H1 (cell line): ENCODE measurements at regions not wholly inside any gene's neighbourhood (a gene's known extent, or its start where the extent isn't known, plus 50 kb on each side); places are given as distances from the start of the nearest gene placed in this dataset.

Experiments
- CHD2 ChIP-seq: IDR thresholded peaks from 2 replicates; pipeline ENCODE4 v1.6.1; 2012; ENCODE audit warnings: low read length, improper control_type of control experiment
- EP300 ChIP-seq, 2 experiments: IDR thresholded peaks; 1 replicate in 1 of 2; 2 replicates in 1 of 2; pipeline ENCODE4 v1.6.1; 2011 to 2012; ENCODE audit warnings: low read depth in 2 of 2, low read length in 2 of 2, mild to moderate bottlenecking in 2 of 2, borderline replicate concordance in 1 of 2, inconsistent platforms in 1 of 2, moderate library complexity in 1 of 2
- GABPA ChIP-seq: IDR thresholded peaks from 2 replicates; pipeline ENCODE4 v1.6.1; 2011; ENCODE audit warnings: mild to moderate bottlenecking, low read length, moderate library complexity, borderline replicate concordance; ENCODE audit not compliant: insufficient read depth
- JUND ChIP-seq: IDR thresholded peaks from 2 replicates; pipeline ENCODE4 v1.6.1; 2011; ENCODE audit warnings: mild to moderate bottlenecking, improper control_type of control experiment, low read length
- KDM1A ChIP-seq: fragments of 200-600, 300-600 bp; sonication (generic); IDR thresholded peaks from 2 replicates; pipeline ENCODE4 v1.7.1; 2016; ENCODE audit warnings: mild to moderate bottlenecking, low read length, borderline replicate concordance
- MAFK ChIP-seq: IDR thresholded peaks from 2 replicates; pipeline ENCODE4 v1.6.1; 2012; ENCODE audit warnings: low read depth, mild to moderate bottlenecking, improper control_type of control experiment, low read length
- POLR2A ChIP-seq, 2 experiments: IDR thresholded peaks; 1 replicate in 1 of 2; 2 replicates in 1 of 2; pipeline ENCODE4 v1.6.1; 2011; ENCODE audit warnings: low read depth in 2 of 2, low read length in 2 of 2, mild to moderate bottlenecking in 2 of 2; ENCODE audit errors: control extremely low read depth in 1 of 2
- RAD21 ChIP-seq, 2 experiments: IDR thresholded peaks in 1 of 2; conservative IDR thresholded peaks in 1 of 2; 2 replicates each; pipeline ENCODE4 v1.6.1; 2011; ENCODE audit warnings: low read depth in 2 of 2, low read length in 2 of 2, improper control_type of control experiment in 1 of 2, inconsistent platforms in 1 of 2, mild to moderate bottlenecking in 1 of 2, moderate library complexity in 1 of 2
- TBP ChIP-seq: IDR thresholded peaks from 2 replicates; pipeline ENCODE4 v1.6.1; 2011; ENCODE audit warnings: low read depth, low read length, improper control_type of control experiment
- TCF12 ChIP-seq: IDR thresholded peaks from 2 replicates; pipeline ENCODE4 v1.6.1; 2011; ENCODE audit warnings: low read depth, mild to moderate bottlenecking, low read length
- ZNF274 ChIP-seq: IDR thresholded peaks from 2 replicates; pipeline ENCODE4 v1.7.0; 2012; ENCODE audit warnings: low read length, borderline replicate concordance; ENCODE audit errors: extremely low read depth
- TF ChIP-seq, protein P1 (sequence below): IDR thresholded peaks from 2 replicates; pipeline ENCODE4 v1.6.1; 2011; ENCODE audit warnings: low read depth, mild to moderate bottlenecking, low read length; ENCODE audit not compliant: insufficient read depth
- TF ChIP-seq, protein P2 (sequence below), 3 experiments: IDR thresholded peaks; 1 replicate in 2 of 3; 2 replicates in 1 of 3; pipeline versions ENCODE4 v1.5.1 to v1.6.1; 2011; ENCODE audit warnings: low read length in 3 of 3, mild to moderate bottlenecking in 3 of 3, inconsistent platforms in 2 of 3, low read depth in 1 of 3, moderate library complexity in 1 of 3; ENCODE audit not compliant: insufficient read depth in 1 of 3; ENCODE audit errors: control extremely low read depth in 1 of 3

DNA sequence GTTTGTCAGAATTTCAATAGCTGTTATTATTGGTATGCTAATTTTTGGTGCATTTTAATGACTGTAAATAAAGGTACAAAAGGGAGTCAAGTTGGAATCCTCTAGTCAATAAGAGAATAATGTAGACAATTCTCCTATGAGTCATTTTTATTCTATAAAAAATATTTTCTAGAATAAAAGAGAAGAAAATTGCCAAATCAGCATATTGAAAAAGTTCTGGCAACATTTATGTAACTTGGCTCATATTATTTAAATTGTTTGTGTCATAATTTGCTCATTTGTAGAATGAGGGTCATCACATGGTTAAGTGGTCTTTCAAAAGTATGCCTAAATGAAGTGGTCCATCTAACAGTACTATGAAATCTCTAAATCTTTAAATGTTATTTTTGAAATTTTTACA, 1719.8 kb upstream of the WWC1 start:
- TF ChIP-seq, protein P1, sequence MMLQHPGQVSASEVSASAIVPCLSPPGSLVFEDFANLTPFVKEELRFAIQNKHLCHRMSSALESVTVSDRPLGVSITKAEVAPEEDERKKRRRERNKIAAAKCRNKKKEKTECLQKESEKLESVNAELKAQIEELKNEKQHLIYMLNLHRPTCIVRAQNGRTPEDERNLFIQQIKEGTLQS, result no peak
- TF ChIP-seq KDM1A (no peak), JUND (no peak), TBP (no peak), POLR2A (IDR thresholded peaks at IDR 0.05; ENCODE audit: control extremely low read depth in 1 of 2, low read depth in 2 of 2, low read length in 2 of 2) (no peak), ZNF274 (no peak), TCF12 (no peak), EP300 (IDR thresholded peaks at IDR 0.05; ENCODE audit: borderline replicate concordance in 1 of 2, low read depth in 2 of 2, low read length in 2 of 2) (no peak), CHD2 (no peak), GABPA (no peak), RAD21 (IDR thresholded peaks at IDR 0.05 in 1 of 2, conservative IDR thresholded peaks at IDR 0.05 in 1 of 2; ENCODE audit: low read depth in 2 of 2, low read length in 2 of 2) (no peak), MAFK (peak; percentile 40; the same call in 1 of the 2 replicates)
- TF ChIP-seq, protein P2, sequence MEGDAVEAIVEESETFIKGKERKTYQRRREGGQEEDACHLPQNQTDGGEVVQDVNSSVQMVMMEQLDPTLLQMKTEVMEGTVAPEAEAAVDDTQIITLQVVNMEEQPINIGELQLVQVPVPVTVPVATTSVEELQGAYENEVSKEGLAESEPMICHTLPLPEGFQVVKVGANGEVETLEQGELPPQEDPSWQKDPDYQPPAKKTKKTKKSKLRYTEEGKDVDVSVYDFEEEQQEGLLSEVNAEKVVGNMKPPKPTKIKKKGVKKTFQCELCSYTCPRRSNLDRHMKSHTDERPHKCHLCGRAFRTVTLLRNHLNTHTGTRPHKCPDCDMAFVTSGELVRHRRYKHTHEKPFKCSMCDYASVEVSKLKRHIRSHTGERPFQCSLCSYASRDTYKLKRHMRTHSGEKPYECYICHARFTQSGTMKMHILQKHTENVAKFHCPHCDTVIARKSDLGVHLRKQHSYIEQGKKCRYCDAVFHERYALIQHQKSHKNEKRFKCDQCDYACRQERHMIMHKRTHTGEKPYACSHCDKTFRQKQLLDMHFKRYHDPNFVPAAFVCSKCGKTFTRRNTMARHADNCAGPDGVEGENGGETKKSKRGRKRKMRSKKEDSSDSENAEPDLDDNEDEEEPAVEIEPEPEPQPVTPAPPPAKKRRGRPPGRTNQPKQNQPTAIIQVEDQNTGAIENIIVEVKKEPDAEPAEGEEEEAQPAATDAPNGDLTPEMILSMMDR (IDR thresholded peaks at IDR 0.05; ENCODE audit: control extremely low read depth in 1 of 3, insufficient read depth in 1 of 3, low read depth in 1 of 3, low read length in 3 of 3), result no peak
